ENCODE measurements at regions not wholly inside any gene's neighbourhood (a gene's known extent, or its start where the extent isn't known, plus 50 kb on each side); places are given as distances from the start of the nearest gene placed in this dataset.
A peak's percentile ranks its signal among the peaks of the same experiment; 100 is the strongest.

GRCh38 chr7:12456506-12456905, 52.8 kb upstream of the VWDE start:
- Histone ChIP-seq H3K27me3 (replicated peaks; ENCODE audit: control insufficient read depth, insufficient read depth, low read length, poor library complexity, severe bottlenecking) (no peaks in the 10 kb centered on the region), H3K36me3 (ENCODE audit: control insufficient read depth, insufficient read depth, low read length) (no peaks in the 10 kb centered on the region), H3K4me1 (ENCODE audit: control insufficient read depth, insufficient read depth, low read length, poor library complexity, severe bottlenecking) (no peaks in the 10 kb centered on the region), H3K4me3 (ENCODE audit: insufficient read depth, low read depth, low read length, poor library complexity, severe bottlenecking) (no peak overlapping the region), H3K9me3 (ENCODE audit: control insufficient read depth, low read length) (no peaks in the 10 kb centered on the region), H3K27ac (ENCODE audit: insufficient read depth, low read length, poor library complexity, severe bottlenecking) (no peak overlapping the region)
- no peak for DNase-seq

DNA sequence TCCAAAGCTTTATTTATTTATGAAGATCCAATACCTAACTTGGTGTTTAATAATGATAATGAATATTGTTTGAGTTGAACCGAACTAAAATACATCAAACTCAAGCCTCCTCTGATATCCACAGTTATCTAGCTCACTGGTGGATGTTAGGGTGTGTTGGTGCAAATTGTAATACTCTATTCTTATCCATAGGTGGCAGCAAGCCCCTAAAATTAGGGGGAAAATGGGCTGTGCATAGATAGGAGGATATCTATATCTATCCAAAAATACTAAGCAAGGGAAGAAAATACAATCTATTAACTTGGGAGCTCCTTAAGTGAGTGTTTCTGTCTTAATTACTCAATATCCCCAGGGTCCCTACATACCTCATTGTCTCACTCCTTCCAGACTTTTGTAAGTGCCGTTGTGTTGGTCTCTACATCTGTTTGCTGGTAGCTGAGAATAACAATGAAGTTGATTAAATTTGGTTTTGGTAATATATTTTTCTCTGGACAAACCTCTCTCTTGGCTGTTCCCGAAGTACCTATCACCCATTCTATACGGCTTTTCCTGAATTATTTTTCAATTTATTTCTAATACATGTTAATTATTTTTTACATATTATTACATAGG, 55.0 kb upstream of the VWDE start:
- Histone ChIP-seq H3K36me3 (ENCODE audit: control insufficient read depth, insufficient read depth, low read length) (no peaks in the 10 kb centered on the region), H3K4me1 (ENCODE audit: control insufficient read depth, insufficient read depth, low read length, poor library complexity, severe bottlenecking) (no peaks in the 10 kb centered on the region), H3K4me3 (ENCODE audit: insufficient read depth, low read depth, low read length, poor library complexity, severe bottlenecking) (no peak overlapping the region), H3K9me3 (ENCODE audit: control insufficient read depth, low read length) (no peaks in the 10 kb centered on the region), H3K27me3 (replicated peaks; ENCODE audit: control insufficient read depth, insufficient read depth, low read length, poor library complexity, severe bottlenecking) (no peaks in the 10 kb centered on the region), H3K27ac (ENCODE audit: insufficient read depth, low read length, poor library complexity, severe bottlenecking) (no peak overlapping the region)
- DNase-seq: no peak

DNA sequence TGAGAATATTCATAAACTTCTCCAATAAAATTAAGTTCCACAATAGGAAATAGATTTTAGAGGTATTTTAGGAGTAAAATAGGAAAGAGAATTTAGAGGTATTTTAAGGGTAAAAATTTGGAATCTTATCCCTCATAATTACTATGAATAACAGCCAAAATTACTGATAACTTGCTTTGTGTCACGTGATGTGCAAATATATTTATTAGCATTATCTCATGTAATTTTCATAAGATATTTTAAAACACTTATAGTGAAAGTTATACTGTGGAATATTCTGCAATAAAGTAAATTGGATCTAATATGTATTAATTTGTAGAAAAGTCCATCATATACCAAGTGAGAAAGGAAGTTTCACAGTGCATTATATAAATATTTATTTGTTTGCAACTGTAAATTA, 64.2 kb upstream of the VWDE start:
- no peak for DNase-seq
- Histone ChIP-seq H3K36me3 (ENCODE audit: control insufficient read depth, insufficient read depth, low read length) (no peaks in the 10 kb centered on the region), H3K4me3 (ENCODE audit: insufficient read depth, low read depth, low read length, poor library complexity, severe bottlenecking) (no peak overlapping the region), H3K4me1 (ENCODE audit: control insufficient read depth, insufficient read depth, low read length, poor library complexity, severe bottlenecking) (no peaks in the 10 kb centered on the region), H3K9me3 (ENCODE audit: control insufficient read depth, low read length) (no peaks in the 10 kb centered on the region), H3K27ac (ENCODE audit: insufficient read depth, low read length, poor library complexity, severe bottlenecking) (no peak overlapping the region), H3K27me3 (replicated peaks; ENCODE audit: control insufficient read depth, insufficient read depth, low read length, poor library complexity, severe bottlenecking) (no peaks in the 10 kb centered on the region)

- H3K9me3 ChIP-seq (ENCODE audit: control insufficient read depth, low read length): no peaks in the 10 kb centered on the region
- H3K27me3 ChIP-seq (replicated peaks; ENCODE audit: control insufficient read depth, insufficient read depth, low read length, poor library complexity, severe bottlenecking): no peaks in the 10 kb centered on the region
- H3K36me3 ChIP-seq (ENCODE audit: control insufficient read depth, insufficient read depth, low read length): no peaks in the 10 kb centered on the region
- DNase-seq: no peak
- no peak overlapping the region for H3K27ac ChIP-seq (ENCODE audit: insufficient read depth, low read length, poor library complexity, severe bottlenecking)
- H3K4me1 ChIP-seq (ENCODE audit: control insufficient read depth, insufficient read depth, low read length, poor library complexity, severe bottlenecking): no peaks in the 10 kb centered on the region
- H3K4me3 ChIP-seq (ENCODE audit: insufficient read depth, low read depth, low read length, poor library complexity, severe bottlenecking): no peak overlapping the region
Observed at GRCh38 chr7:12469568-12469967, 65.9 kb upstream of the VWDE start.

- H3K36me3 ChIP-seq (ENCODE audit: control insufficient read depth, insufficient read depth, low read length): no peaks in the 10 kb centered on the region
- no peak overlapping the region for H3K27ac ChIP-seq (ENCODE audit: insufficient read depth, low read length, poor library complexity, severe bottlenecking)
- H3K9me3 ChIP-seq (ENCODE audit: control insufficient read depth, low read length): no peaks in the 10 kb centered on the region
- H3K27me3 ChIP-seq (replicated peaks; ENCODE audit: control insufficient read depth, insufficient read depth, low read length, poor library complexity, severe bottlenecking): no peaks in the 10 kb centered on the region
- H3K4me3 ChIP-seq (ENCODE audit: insufficient read depth, low read depth, low read length, poor library complexity, severe bottlenecking): no peak overlapping the region
- H3K4me1 ChIP-seq (ENCODE audit: control insufficient read depth, insufficient read depth, low read length, poor library complexity, severe bottlenecking): no peaks in the 10 kb centered on the region
- no peak for DNase-seq
Observed at GRCh38 chr7:12470930-12471329, 67.3 kb upstream of the VWDE start.

DNA sequence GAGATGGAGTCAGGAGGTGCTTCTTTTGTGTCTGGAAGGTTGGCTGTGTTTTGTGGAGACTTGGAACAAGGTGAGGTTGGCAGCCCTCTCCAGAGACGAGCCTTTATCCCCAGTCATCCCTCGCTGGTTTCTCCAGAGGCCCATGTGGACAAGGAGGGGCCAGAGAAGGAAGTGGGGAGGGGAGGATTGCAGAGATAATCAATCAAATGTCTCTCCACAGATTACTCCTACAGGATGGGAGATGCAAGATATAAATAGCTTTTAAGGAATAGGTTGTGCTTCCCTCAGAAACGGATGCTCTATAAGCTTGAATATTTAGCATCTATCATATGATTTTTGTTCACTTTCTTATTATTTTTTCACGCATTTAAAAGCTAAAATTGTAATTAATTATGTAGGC, 70.4 kb upstream of the VWDE start:
- Histone ChIP-seq H3K4me1 (ENCODE audit: control insufficient read depth, insufficient read depth, low read length, poor library complexity, severe bottlenecking) (no peaks in the 10 kb centered on the region), H3K27me3 (replicated peaks; ENCODE audit: control insufficient read depth, insufficient read depth, low read length, poor library complexity, severe bottlenecking) (no peaks in the 10 kb centered on the region), H3K9me3 (ENCODE audit: control insufficient read depth, low read length) (no peaks in the 10 kb centered on the region), H3K4me3 (ENCODE audit: insufficient read depth, low read depth, low read length, poor library complexity, severe bottlenecking) (no peak overlapping the region), H3K36me3 (ENCODE audit: control insufficient read depth, insufficient read depth, low read length) (no peaks in the 10 kb centered on the region), H3K27ac (ENCODE audit: insufficient read depth, low read length, poor library complexity, severe bottlenecking) (no peak overlapping the region)
- no peak for DNase-seq

DNA sequence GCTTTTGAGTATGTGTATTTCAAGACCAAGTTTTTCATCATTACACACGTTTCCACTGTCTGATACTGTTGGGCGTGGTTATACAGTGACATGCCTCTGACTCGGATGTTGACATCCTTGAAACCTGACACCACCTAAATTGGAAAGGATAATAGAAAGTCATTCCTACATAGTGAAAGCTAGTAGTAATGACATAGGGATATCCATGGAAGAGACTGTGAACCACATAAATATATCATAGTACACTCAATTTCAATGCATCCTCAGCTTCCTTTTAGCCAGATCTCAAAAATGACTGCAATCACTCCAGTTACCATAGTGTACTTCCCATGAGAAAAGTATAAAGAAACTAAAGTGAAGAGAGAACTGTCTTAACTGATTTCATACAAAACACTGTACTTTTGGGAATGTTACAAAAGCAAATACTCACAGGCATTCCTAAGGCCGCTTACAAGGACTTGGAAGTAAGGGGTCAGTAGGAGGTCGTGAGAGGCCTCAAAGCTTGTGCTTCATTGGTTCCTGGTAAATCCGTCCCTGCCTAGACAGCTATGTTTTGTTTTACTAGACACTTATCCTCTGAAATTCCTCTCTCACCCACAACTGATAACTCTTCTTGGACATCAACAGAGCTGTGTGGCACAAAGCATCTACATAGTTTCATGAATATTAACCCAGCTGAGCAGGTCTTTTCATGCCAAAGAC, 71.8 kb upstream of the VWDE start:
- H3K9me3 ChIP-seq (ENCODE audit: control insufficient read depth, low read length): no peaks in the 10 kb centered on the region
- no peak for DNase-seq

GRCh38 chr7:12477620-12478019, 74.0 kb upstream of the VWDE start:
- Histone ChIP-seq H3K36me3 (ENCODE audit: control insufficient read depth, insufficient read depth, low read length) (no peaks in the 10 kb centered on the region), H3K4me1 (ENCODE audit: control insufficient read depth, insufficient read depth, low read length, poor library complexity, severe bottlenecking) (no peaks in the 10 kb centered on the region), H3K27ac (ENCODE audit: insufficient read depth, low read length, poor library complexity, severe bottlenecking) (no peak overlapping the region), H3K27me3 (replicated peaks; ENCODE audit: control insufficient read depth, insufficient read depth, low read length, poor library complexity, severe bottlenecking) (no peaks in the 10 kb centered on the region), H3K9me3 (ENCODE audit: control insufficient read depth, low read length) (no peaks in the 10 kb centered on the region), H3K4me3 (ENCODE audit: insufficient read depth, low read depth, low read length, poor library complexity, severe bottlenecking) (no peak overlapping the region)
- no peak for DNase-seq

More for the DNA sequence above, 71.8 kb upstream of the VWDE start:
- no peak overlapping the region for H3K4me3 ChIP-seq (ENCODE audit: insufficient read depth, low read depth, low read length, poor library complexity, severe bottlenecking)
- no peaks in the 10 kb centered on the region for H3K4me1 ChIP-seq (ENCODE audit: control insufficient read depth, insufficient read depth, low read length, poor library complexity, severe bottlenecking)
- no peaks in the 10 kb centered on the region for H3K36me3 ChIP-seq (ENCODE audit: control insufficient read depth, insufficient read depth, low read length)
- H3K27me3 ChIP-seq (replicated peaks; ENCODE audit: control insufficient read depth, insufficient read depth, low read length, poor library complexity, severe bottlenecking): no peaks in the 10 kb centered on the region
- no peak overlapping the region for H3K27ac ChIP-seq (ENCODE audit: insufficient read depth, low read length, poor library complexity, severe bottlenecking)

- no peaks in the 10 kb centered on the region for H3K27me3 ChIP-seq (replicated peaks; ENCODE audit: control insufficient read depth, insufficient read depth, low read length, poor library complexity, severe bottlenecking)
- H3K9me3 ChIP-seq (ENCODE audit: control insufficient read depth, low read length): no peaks in the 10 kb centered on the region
- peak overlapping the region; percentile 0 for H3K4me3 ChIP-seq (ENCODE audit: insufficient read depth, low read depth, low read length, poor library complexity, severe bottlenecking)
- no peak overlapping the region for H3K27ac ChIP-seq (ENCODE audit: insufficient read depth, low read length, poor library complexity, severe bottlenecking)
- DNase-seq: no peak
- no peaks in the 10 kb centered on the region for H3K36me3 ChIP-seq (ENCODE audit: control insufficient read depth, insufficient read depth, low read length)
- no peaks in the 10 kb centered on the region for H3K4me1 ChIP-seq (ENCODE audit: control insufficient read depth, insufficient read depth, low read length, poor library complexity, severe bottlenecking)
Observed at GRCh38 chr7:12481722-12482121, 78.1 kb upstream of the VWDE start.

DNA sequence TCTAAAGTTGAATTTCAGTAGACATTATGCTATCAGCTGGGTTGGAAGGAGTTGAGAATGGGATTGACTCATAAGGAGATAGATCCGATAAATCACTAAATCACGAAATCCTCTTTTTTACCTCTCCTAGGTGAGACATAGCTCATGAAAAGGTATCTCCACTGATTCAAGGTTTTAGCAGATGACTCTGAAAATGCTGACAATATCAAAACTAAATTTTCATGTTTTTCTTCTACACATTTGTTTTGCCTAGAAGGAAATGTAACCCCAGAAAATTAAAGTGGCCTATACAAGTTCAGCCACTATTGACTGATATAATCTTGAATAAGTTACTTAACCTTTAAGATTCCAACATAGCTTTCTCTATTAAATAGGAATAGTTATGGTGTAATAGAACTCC, 82.2 kb upstream of the VWDE start:
- no peak overlapping the region for H3K27ac ChIP-seq (ENCODE audit: insufficient read depth, low read length, poor library complexity, severe bottlenecking)
- no peaks in the 10 kb centered on the region for H3K36me3 ChIP-seq (ENCODE audit: control insufficient read depth, insufficient read depth, low read length)
- no peaks in the 10 kb centered on the region for H3K4me1 ChIP-seq (ENCODE audit: control insufficient read depth, insufficient read depth, low read length, poor library complexity, severe bottlenecking)
- no peak for DNase-seq
- H3K4me3 ChIP-seq (ENCODE audit: insufficient read depth, low read depth, low read length, poor library complexity, severe bottlenecking): no peak overlapping the region
- no peaks in the 10 kb centered on the region for H3K27me3 ChIP-seq (replicated peaks; ENCODE audit: control insufficient read depth, insufficient read depth, low read length, poor library complexity, severe bottlenecking)
- H3K9me3 ChIP-seq (ENCODE audit: control insufficient read depth, low read length): no peaks in the 10 kb centered on the region
